H9 (cell line): ENCODE measurements at regions not wholly inside any gene's neighbourhood (a gene's known extent, or its start where the extent isn't known, plus 50 kb on each side); places are given as distances from the start of the nearest gene placed in this dataset.

Source experiments
- DNase-seq: peaks from one replicate; pipeline ENCODE4 v3.0.0-alpha.2; 2017
- H2AFZ ChIP-seq: one replicate; pipeline ENCODE4 v1.6.1; 2013; ENCODE audit warnings: mild to moderate bottlenecking, low read length, control low read depth, moderate library complexity
- H2AK5ac ChIP-seq: 2 replicates; pipeline ENCODE4 v1.6.1; 2013; ENCODE audit warnings: low read length, control low read depth, mixed read lengths; ENCODE audit not compliant: insufficient read length
- H2BK120ac ChIP-seq: one replicate; pipeline ENCODE4 v1.6.1; 2013; ENCODE audit warnings: low read depth, mild to moderate bottlenecking, low read length, control low read depth, inconsistent platforms; ENCODE audit not compliant: poor library complexity, severe bottlenecking
- H2BK12ac ChIP-seq: 2 replicates; pipeline ENCODE4 v1.6.1; 2013; ENCODE audit warnings: low read length, control low read depth, mixed read lengths, low read depth; ENCODE audit not compliant: insufficient read length
- H2BK15ac ChIP-seq: 2 replicates; pipeline ENCODE4 v1.6.1; 2013; ENCODE audit warnings: low read depth, low read length, control low read depth
- H2BK20ac ChIP-seq: one replicate; pipeline ENCODE4 v1.6.1; 2013; ENCODE audit warnings: low read depth, mild to moderate bottlenecking, low read length, control low read depth, inconsistent platforms; ENCODE audit not compliant: poor library complexity, severe bottlenecking
- H2BK5ac ChIP-seq: 2 replicates; pipeline ENCODE4 v1.6.1; 2013; ENCODE audit warnings: low read length, control low read depth, mixed read lengths; ENCODE audit not compliant: insufficient read length
- H3K14ac ChIP-seq: 2 replicates; pipeline ENCODE4 v1.6.1; 2013; ENCODE audit warnings: low read length, control low read depth; ENCODE audit not compliant: insufficient read depth
- H3K18ac ChIP-seq: 2 replicates; pipeline ENCODE4 v1.6.1; 2013; ENCODE audit warnings: low read depth, mild to moderate bottlenecking, mixed read lengths, low read length, control low read depth; ENCODE audit not compliant: insufficient read length
- H3K23ac ChIP-seq: 2 replicates; pipeline ENCODE4 v1.6.1; 2013; ENCODE audit warnings: low read length, control low read depth, mixed read lengths, low read depth; ENCODE audit not compliant: insufficient read length
- H3K23me2 ChIP-seq: 2 replicates; pipeline ENCODE4 v1.6.1; 2013; ENCODE audit warnings: low read depth, mild to moderate bottlenecking, mixed read lengths, low read length, control low read depth; ENCODE audit not compliant: insufficient read length, poor library complexity, severe bottlenecking
- H3K27ac ChIP-seq: 2 replicates; pipeline ENCODE4 v1.5.1; 2013; ENCODE audit warnings: low read length, control low read depth, mixed read lengths, low read depth; ENCODE audit not compliant: insufficient read length
- H3K27me3 ChIP-seq: 2 replicates; pipeline ENCODE4 v1.6.1; 2013; ENCODE audit warnings: low read length, control low read depth, inconsistent platforms; ENCODE audit not compliant: insufficient read depth
- H3K4ac ChIP-seq: 2 replicates; pipeline ENCODE4 v1.6.1; 2013; ENCODE audit warnings: low read depth, mild to moderate bottlenecking, control low read depth, inconsistent platforms, low read length, moderate library complexity
- H3K4me1 ChIP-seq: 2 replicates; pipeline ENCODE4 v1.6.1; 2013; ENCODE audit warnings: low read length, control low read depth, inconsistent platforms; ENCODE audit not compliant: insufficient read depth
- H3K4me2 ChIP-seq: 2 replicates; pipeline ENCODE4 v1.6.1; 2013; ENCODE audit warnings: low read length, control low read depth, mixed read lengths; ENCODE audit not compliant: insufficient read length, insufficient read depth
- H3K56ac ChIP-seq: 2 replicates; pipeline ENCODE4 v1.6.1; 2013; ENCODE audit warnings: low read depth, mild to moderate bottlenecking, mixed read lengths, low read length, control low read depth; ENCODE audit not compliant: insufficient read length
- H3K79me1 ChIP-seq: 2 replicates; pipeline ENCODE4 v1.6.1; 2013; ENCODE audit warnings: low read depth, mild to moderate bottlenecking, moderate library complexity, low read length, control low read depth, inconsistent platforms; ENCODE audit not compliant: insufficient read depth, poor library complexity, severe bottlenecking
- H3K79me2 ChIP-seq: 2 replicates; pipeline ENCODE4 v1.6.1; 2013; ENCODE audit warnings: low read length, control low read depth, inconsistent platforms; ENCODE audit not compliant: insufficient read depth
- H3K9ac ChIP-seq: 2 replicates; pipeline ENCODE4 v1.6.1; 2013; ENCODE audit warnings: low read length, control low read depth, mixed read lengths; ENCODE audit not compliant: insufficient read length; ENCODE audit errors: extremely low read depth
- H3K9me3 ChIP-seq: one replicate; pipeline ENCODE4 v1.6.1; 2013; ENCODE audit warnings: low read depth, low read length, inconsistent platforms; ENCODE audit not compliant: control insufficient read depth
- H3T11ph ChIP-seq: one replicate; pipeline ENCODE4 v1.6.1; 2013; ENCODE audit warnings: mild to moderate bottlenecking, low read length, control low read depth, inconsistent platforms
- H4K20me1 ChIP-seq: one replicate; pipeline ENCODE4 v1.6.1; 2013; ENCODE audit not compliant: control insufficient read depth, insufficient read length, insufficient read depth
- H4K5ac ChIP-seq: 2 replicates; pipeline ENCODE4 v1.6.1; 2013; ENCODE audit warnings: low read depth, mild to moderate bottlenecking, mixed read lengths, low read length, control low read depth; ENCODE audit not compliant: insufficient read length
- H4K8ac ChIP-seq: replicated peaks from 2 replicates; pipeline ENCODE4 v1.6.1; 2013; ENCODE audit warnings: low read length, control low read depth, mixed read lengths, low read depth; ENCODE audit not compliant: insufficient read length
- H4K91ac ChIP-seq: 2 replicates; pipeline ENCODE4 v1.6.1; 2013; ENCODE audit warnings: low read depth, mild to moderate bottlenecking, moderate library complexity, mixed read lengths, low read length, control low read depth; ENCODE audit not compliant: insufficient read length
- H3K27ac Mint-ChIP-seq, 3 experiments: 2 replicates in 2 of 3; 3 replicates in 1 of 3; pipeline ENCODE4 v1.8.0; 2020 to 2021; ENCODE audit warnings: mixed read lengths in 3 of 3, mild to moderate bottlenecking in 1 of 3, moderate library complexity in 1 of 3
- H3K27me3 Mint-ChIP-seq: 2 replicates; pipeline ENCODE4 v1.8.0; 2021; ENCODE audit warnings: low read depth, mild to moderate bottlenecking, moderate library complexity, mixed read lengths
- H3K36me3 Mint-ChIP-seq, 3 experiments: 2 replicates in 2 of 3; 3 replicates in 1 of 3; pipeline ENCODE4 v1.8.0; 2020 to 2021; ENCODE audit warnings: low read depth in 3 of 3, mixed read lengths in 3 of 3; ENCODE audit not compliant: insufficient read depth in 1 of 3
- H3K4me1 Mint-ChIP-seq, 2 experiments: 2 replicates each; pipeline ENCODE4 v1.8.0; 2020; ENCODE audit warnings: mixed read lengths in 2 of 2
- H3K4me3 Mint-ChIP-seq, 2 experiments: 2 replicates in 1 of 2; 3 replicates in 1 of 2; pipeline ENCODE4 v1.8.0; 2020 to 2021; ENCODE audit warnings: mild to moderate bottlenecking in 2 of 2, mixed read lengths in 2 of 2, moderate library complexity in 1 of 2
- H3K9me3 Mint-ChIP-seq, 2 experiments: 2 replicates in 1 of 2; 3 replicates in 1 of 2; pipeline ENCODE4 v1.8.0; 2020; ENCODE audit warnings: mild to moderate bottlenecking in 2 of 2, mixed read lengths in 2 of 2, moderate library complexity in 1 of 2
- CTCF ChIP-seq: fragments of 200-600 bp; sonication (generic); conservative IDR thresholded peaks from 3 replicates; pipeline ENCODE4 v1.8.0; 2021; ENCODE audit warnings: antibody characterized with exemption, mild to moderate bottlenecking
- WGBS: extraction: QIAGEN DNeasy Blood & Tissue Kit; methylation state at CpG from one replicate; pipeline ENCODE4 v1.1.7; 2013; ENCODE audit warnings: missing lambda C conversion rate, low lambda C conversion rate, mixed read lengths; ENCODE audit not compliant: insufficient read length; ENCODE audit errors: extremely low coverage; 5-methylcytosine and 5-hydroxymethylcytosine counted together

GRCh38 chr3:68436619-68437401 is 495.5 kb downstream of the TAFA4 start:
- no peak overlapping the region for H3K4ac ChIP-seq
- peaks cover 4 to 17% of the 10 kb centered on the region in 2 experiments; a peak in 4 of 5 replicates for H3K9me3 Mint-ChIP-seq
- no peak overlapping the region for H3K18ac ChIP-seq
- no peak overlapping the region for H4K91ac ChIP-seq
- H3K23me2 ChIP-seq = no peaks in the 10 kb centered on the region
- no peak overlapping the region for H4K8ac ChIP-seq
- no peak overlapping the region for H3K27ac Mint-ChIP-seq
- H4K5ac ChIP-seq = no peak overlapping the region
- no peaks in the 10 kb centered on the region for H3K27me3 ChIP-seq
- WGBS = no CpG with 5 or more reads among the region's 3 CpGs
- DNase-seq = no peak
- no peak overlapping the region for H3K4me3 Mint-ChIP-seq
- no peak overlapping the region for H3K14ac ChIP-seq
- no peak overlapping the region for H3K4me2 ChIP-seq
- H3K4me1 ChIP-seq = no peaks in the 10 kb centered on the region
- no peaks in the 10 kb centered on the region for H4K20me1 ChIP-seq
- H3K4me1 Mint-ChIP-seq = no peaks in the 10 kb centered on the region
- no peak overlapping the region for H3K27ac ChIP-seq
- H3K9ac ChIP-seq = no peak overlapping the region
- H2AFZ ChIP-seq = no peak overlapping the region
- no peaks in the 10 kb centered on the region for H3K79me2 ChIP-seq
- H3K36me3 Mint-ChIP-seq = peaks cover 2 to 9% (median 9%) of the 10 kb centered on the region in 3 experiments; a peak in 6 of 7 replicates
- H3K23ac ChIP-seq = no peak overlapping the region
- no peak overlapping the region for H2AK5ac ChIP-seq
- no peak overlapping the region for H2BK120ac ChIP-seq
- TF ChIP-seq CTCF = no peak
- no peak overlapping the region for H2BK12ac ChIP-seq
- no peaks in the 10 kb centered on the region for H3K79me1 ChIP-seq
- no peak overlapping the region for H2BK20ac ChIP-seq
- no peak overlapping the region for H2BK5ac ChIP-seq
- no peak overlapping the region for H3K56ac ChIP-seq
- peaks cover 6% of the 10 kb centered on the region for H3K9me3 ChIP-seq
- no peak overlapping the region for H3T11ph ChIP-seq
- H2BK15ac ChIP-seq = no peak overlapping the region
- H3K27me3 Mint-ChIP-seq = no peaks in the 10 kb centered on the region; the same call in 1 of the 2 replicates
